ENCODE measurements at regions not wholly inside any gene's neighbourhood (a gene's known extent, or its start where the extent isn't known, plus 50 kb on each side); places are given as distances from the start of the nearest gene placed in this dataset.

GRCh38 chr6:105985098-105985815 is 100.9 kb upstream of the PRDM1 start:
- Histone ChIP-seq H3K9ac (ENCODE audit: low read length) (no peak overlapping the region), H2BK120ac (ENCODE audit: low read depth, low read length) (no peak overlapping the region), H2BK5ac (ENCODE audit: low read depth, low read length, poor library complexity, severe bottlenecking) (no peak overlapping the region), H3K4me3 (ENCODE audit: insufficient read depth in 1 of 2, low read depth in 1 of 2, low read length in 2 of 2) (no peak overlapping the region), H3K4ac (ENCODE audit: low read depth in 1 of 2, low read length in 2 of 2) (no peak overlapping the region), H3K14ac (ENCODE audit: low read length in 2 of 2) (no peak overlapping the region), H2AK5ac (ENCODE audit: low read length, severe bottlenecking) (no peak overlapping the region), H3K4me2 (ENCODE audit: low read length, poor library complexity, severe bottlenecking) (no peak overlapping the region), H3K27me3 (ENCODE audit: control insufficient read depth in 1 of 2, insufficient read depth in 1 of 2, low read length in 2 of 2) (peaks cover 11 to 45% of the 10 kb centered on the region in 2 experiments), H2BK15ac (ENCODE audit: low read depth, poor library complexity, severe bottlenecking) (no peak overlapping the region), H3K27ac (ENCODE audit: low read length, poor library complexity, severe bottlenecking) (no peak overlapping the region), H3K79me1 (replicated peaks; ENCODE audit: low read length, poor library complexity, severe bottlenecking) (no peaks in the 10 kb centered on the region), H4K91ac (ENCODE audit: low read length) (no peak overlapping the region), H3K36me3 (ENCODE audit: control insufficient read depth in 1 of 2, insufficient read depth in 2 of 2, low read depth in 1 of 2, low read length in 2 of 2) (peaks cover 0 to 3% of the 10 kb centered on the region in 2 experiments), H2BK12ac (ENCODE audit: low read length in 2 of 2) (no peak overlapping the region), H4K8ac (ENCODE audit: low read length) (no peak overlapping the region), H3K18ac (ENCODE audit: low read depth in 1 of 2, low read length in 2 of 2) (no peak overlapping the region), H3K23ac (ENCODE audit: low read length in 2 of 2) (no peak overlapping the region), H3K4me1 (ENCODE audit: control insufficient read depth, insufficient read depth, low read depth, low read length) (peaks cover 11% of the 10 kb centered on the region), H2AFZ (ENCODE audit: low read depth, low read length) (no peak overlapping the region), H3K9me3 (ENCODE audit: control insufficient read depth, low read length) (no peaks in the 10 kb centered on the region)
- peak; percentile 20 for DNase-seq
- 63% methylated on average over 4 of the region's 5 CpGs for WGBS

- Histone ChIP-seq H3K14ac (ENCODE audit: low read length in 2 of 2) (no peak overlapping the region), H3K4ac (ENCODE audit: low read depth in 1 of 2, low read length in 2 of 2) (no peak overlapping the region), H3K79me1 (replicated peaks; ENCODE audit: low read length, poor library complexity, severe bottlenecking) (no peaks in the 10 kb centered on the region), H3K4me1 (ENCODE audit: control insufficient read depth, insufficient read depth, low read depth, low read length) (peaks cover 11% of the 10 kb centered on the region), H2AFZ (ENCODE audit: low read depth, low read length) (no peak overlapping the region), H2AK5ac (ENCODE audit: low read length, severe bottlenecking) (no peak overlapping the region), H3K23ac (ENCODE audit: low read length in 2 of 2) (no peak overlapping the region), H2BK15ac (ENCODE audit: low read depth, poor library complexity, severe bottlenecking) (no peak overlapping the region), H3K4me3 (ENCODE audit: insufficient read depth in 1 of 2, low read depth in 1 of 2, low read length in 2 of 2) (no peak overlapping the region), H2BK120ac (ENCODE audit: low read depth, low read length) (no peak overlapping the region), H3K27ac (ENCODE audit: low read length, poor library complexity, severe bottlenecking) (no peak overlapping the region), H3K9ac (ENCODE audit: low read length) (no peak overlapping the region), H3K27me3 (ENCODE audit: control insufficient read depth in 1 of 2, insufficient read depth in 1 of 2, low read length in 2 of 2) (peaks cover 11 to 33% of the 10 kb centered on the region in 2 experiments), H3K9me3 (ENCODE audit: control insufficient read depth, low read length) (no peaks in the 10 kb centered on the region), H4K8ac (ENCODE audit: low read length) (no peak overlapping the region), H4K91ac (ENCODE audit: low read length) (no peak overlapping the region), H3K36me3 (ENCODE audit: control insufficient read depth in 1 of 2, insufficient read depth in 2 of 2, low read depth in 1 of 2, low read length in 2 of 2) (peaks cover 0 to 3% of the 10 kb centered on the region in 2 experiments), H3K4me2 (ENCODE audit: low read length, poor library complexity, severe bottlenecking) (no peak overlapping the region), H3K18ac (ENCODE audit: low read depth in 1 of 2, low read length in 2 of 2) (no peak overlapping the region), H2BK5ac (ENCODE audit: low read depth, low read length, poor library complexity, severe bottlenecking) (no peak overlapping the region), H2BK12ac (ENCODE audit: low read length in 2 of 2) (no peak overlapping the region)
- no peak for DNase-seq
These were observed 102.4 kb upstream of the PRDM1 start for GRCh38 chr6:105983763-105984162.

- WGBS = 60% methylated on average over 1 of the region's 2 CpGs
- peaks cover 0 to 3% of the 10 kb centered on the region in 2 experiments for H3K36me3 ChIP-seq (ENCODE audit: control insufficient read depth in 1 of 2, insufficient read depth in 2 of 2, low read depth in 1 of 2, low read length in 2 of 2)
These were observed 103.2 kb upstream of the PRDM1 start for GRCh38 chr6:105982761-105983540.

GRCh38 chr6:105981888-105982358 is 104.2 kb upstream of the PRDM1 start:
- H3K36me3 ChIP-seq (ENCODE audit: control insufficient read depth in 1 of 2, insufficient read depth in 2 of 2, low read depth in 1 of 2, low read length in 2 of 2) = peaks cover 0 to 3% of the 10 kb centered on the region in 2 experiments
- H3K14ac ChIP-seq (ENCODE audit: low read length in 2 of 2) = no peak overlapping the region
- H3K9ac ChIP-seq (ENCODE audit: low read length) = no peak overlapping the region
- peak overlapping the region; percentile 49 for H2AFZ ChIP-seq (ENCODE audit: low read depth, low read length)
- WGBS = 61% methylated on average over 15 of the region's 15 CpGs
- peak overlapping the region; percentile 92 for H4K8ac ChIP-seq (ENCODE audit: low read length)
- peak overlapping the region in 1 of 2 experiments; percentile 46 for H3K4ac ChIP-seq (ENCODE audit: low read depth in 1 of 2, low read length in 2 of 2)
- peaks cover 11% of the 10 kb centered on the region for H3K4me1 ChIP-seq (ENCODE audit: control insufficient read depth, insufficient read depth, low read depth, low read length)
- peaks cover 11 to 31% of the 10 kb centered on the region in 2 experiments for H3K27me3 ChIP-seq (ENCODE audit: control insufficient read depth in 1 of 2, insufficient read depth in 1 of 2, low read length in 2 of 2)
- H2AK5ac ChIP-seq (ENCODE audit: low read length, severe bottlenecking) = no peak overlapping the region
- H3K4me3 ChIP-seq (ENCODE audit: insufficient read depth in 1 of 2, low read depth in 1 of 2, low read length in 2 of 2) = peak overlapping the region in 1 of 2 experiments; percentile 74
- no peak overlapping the region for H3K27ac ChIP-seq (ENCODE audit: low read length, poor library complexity, severe bottlenecking)
- no peaks in the 10 kb centered on the region for H3K9me3 ChIP-seq (ENCODE audit: control insufficient read depth, low read length)
- H3K4me2 ChIP-seq (ENCODE audit: low read length, poor library complexity, severe bottlenecking) = peak overlapping the region; percentile 78
- peak overlapping the region; percentile 33 to 51 for H2BK12ac ChIP-seq (ENCODE audit: low read length in 2 of 2)
- no peak overlapping the region for H2BK5ac ChIP-seq (ENCODE audit: low read depth, low read length, poor library complexity, severe bottlenecking)
- peak overlapping the region; percentile 92 for H4K91ac ChIP-seq (ENCODE audit: low read length)
- H2BK15ac ChIP-seq (ENCODE audit: low read depth, poor library complexity, severe bottlenecking) = peak overlapping the region; percentile 93
- no peak for DNase-seq
- peak overlapping the region; percentile 92 for H2BK120ac ChIP-seq (ENCODE audit: low read depth, low read length)
- H3K18ac ChIP-seq (ENCODE audit: low read depth in 1 of 2, low read length in 2 of 2) = peak overlapping the region; percentile 16 to 75
- H3K23ac ChIP-seq (ENCODE audit: low read length in 2 of 2) = peak overlapping the region in 1 of 2 experiments; percentile 50
- H3K79me1 ChIP-seq (replicated peaks; ENCODE audit: low read length, poor library complexity, severe bottlenecking) = no peaks in the 10 kb centered on the region

More at GRCh38 chr6:105982761-105983540, 103.2 kb upstream of the PRDM1 start:
- H2AFZ ChIP-seq (ENCODE audit: low read depth, low read length) = no peak overlapping the region
- H3K9ac ChIP-seq (ENCODE audit: low read length) = no peak overlapping the region
- no peak overlapping the region for H2BK5ac ChIP-seq (ENCODE audit: low read depth, low read length, poor library complexity, severe bottlenecking)
- H3K4ac ChIP-seq (ENCODE audit: low read depth in 1 of 2, low read length in 2 of 2) = no peak overlapping the region
- H3K18ac ChIP-seq (ENCODE audit: low read depth in 1 of 2, low read length in 2 of 2) = no peak overlapping the region
- no peak overlapping the region for H2AK5ac ChIP-seq (ENCODE audit: low read length, severe bottlenecking)
- no peaks in the 10 kb centered on the region for H3K9me3 ChIP-seq (ENCODE audit: control insufficient read depth, low read length)
- H3K79me1 ChIP-seq (replicated peaks; ENCODE audit: low read length, poor library complexity, severe bottlenecking) = no peaks in the 10 kb centered on the region
- no peak overlapping the region for H3K14ac ChIP-seq (ENCODE audit: low read length in 2 of 2)
- no peak for DNase-seq
- H2BK120ac ChIP-seq (ENCODE audit: low read depth, low read length) = no peak overlapping the region
- H3K4me1 ChIP-seq (ENCODE audit: control insufficient read depth, insufficient read depth, low read depth, low read length) = peaks cover 11% of the 10 kb centered on the region
- no peak overlapping the region for H4K91ac ChIP-seq (ENCODE audit: low read length)
- no peak overlapping the region for H3K4me3 ChIP-seq (ENCODE audit: insufficient read depth in 1 of 2, low read depth in 1 of 2, low read length in 2 of 2)
- H2BK12ac ChIP-seq (ENCODE audit: low read length in 2 of 2) = no peak overlapping the region
- no peak overlapping the region for H3K23ac ChIP-seq (ENCODE audit: low read length in 2 of 2)
- no peak overlapping the region for H2BK15ac ChIP-seq (ENCODE audit: low read depth, poor library complexity, severe bottlenecking)
- no peak overlapping the region for H4K8ac ChIP-seq (ENCODE audit: low read length)
- no peak overlapping the region for H3K27ac ChIP-seq (ENCODE audit: low read length, poor library complexity, severe bottlenecking)
- no peak overlapping the region for H3K4me2 ChIP-seq (ENCODE audit: low read length, poor library complexity, severe bottlenecking)
- H3K27me3 ChIP-seq (ENCODE audit: control insufficient read depth in 1 of 2, insufficient read depth in 1 of 2, low read length in 2 of 2) = peaks cover 11 to 32% of the 10 kb centered on the region in 2 experiments

Measured in mesenchymal stem cell (in vitro differentiated cells and primary cell).